ENCODE measurements at regions not wholly inside any gene's neighbourhood (a gene's known extent, or its start where the extent isn't known, plus 50 kb on each side); places are given as distances from the start of the nearest gene placed in this dataset.
"Not testable (repeated sequence)": the region's sequence is repeated elsewhere in the genome, so short reads cannot be mapped to it uniquely, and the experiment has no call there.

- not testable (repeated sequence) for TF ChIP-seq POLR2AphosphoS5 (IDR thresholded peaks at IDR 0.05; ENCODE audit: insufficient read depth in 1 of 2, low read depth in 1 of 2); CTCF (IDR thresholded peaks at IDR 0.05)
Measured at GRCh38 chr17:26981845-26982425, 312.0 kb upstream of the WSB1 start.

Data from vagina (tissue), 2 donors.